ENCODE measurements at regions not wholly inside any gene's neighbourhood (a gene's known extent, or its start where the extent isn't known, plus 50 kb on each side); places are given as distances from the start of the nearest gene placed in this dataset.

- no peaks in the 10 kb centered on the region for H3K9me2 ChIP-seq (ENCODE audit: low read depth, low read length)
- no peaks in the 10 kb centered on the region for H3F3A ChIP-seq (ENCODE audit: insufficient read depth, low read length)
- H2AFZ ChIP-seq (ENCODE audit: low read length) = no peak overlapping the region
- no peak overlapping the region for H3K4me2 ChIP-seq (ENCODE audit: low read length)
- TF ChIP-seq EZH2 (IDR thresholded peaks at IDR 0.05; ENCODE audit: borderline replicate concordance, low read length) (no peak), CTCF (IDR thresholded peaks at IDR 0.05; ENCODE audit: low read length) (no peak)
- no peaks in the 10 kb centered on the region for H3K36me3 ChIP-seq (ENCODE audit: insufficient read depth, low read length)
- no peaks in the 10 kb centered on the region for H3K4me1 ChIP-seq (ENCODE audit: insufficient read depth, low read length, severe bottlenecking)
- H3K9me3 ChIP-seq (ENCODE audit: low read length) = no peaks in the 10 kb centered on the region
- H3K79me2 ChIP-seq (ENCODE audit: insufficient read depth, low read length) = no peaks in the 10 kb centered on the region
- H4K20me1 ChIP-seq (ENCODE audit: insufficient read depth, low read length) = no peaks in the 10 kb centered on the region
- H3K9ac ChIP-seq (ENCODE audit: low read length) = no peak overlapping the region
- no peak overlapping the region for H3K27ac ChIP-seq (ENCODE audit: low read depth, low read length, poor library complexity, severe bottlenecking)
- no peaks in the 10 kb centered on the region for H3K27me3 ChIP-seq (ENCODE audit: insufficient read depth, low read length)
- no peak overlapping the region for H3K4me3 ChIP-seq (ENCODE audit: low read depth, low read length, poor library complexity, severe bottlenecking)
Observed at GRCh38 chr3:18902081-18902793, 246.1 kb upstream of the KCNH8 start.

- no peaks in the 10 kb centered on the region for H3K9me3 ChIP-seq (ENCODE audit: low read length)
- no peak overlapping the region for H3K4me3 ChIP-seq (ENCODE audit: low read depth, low read length, poor library complexity, severe bottlenecking)
- no peaks in the 10 kb centered on the region for H4K20me1 ChIP-seq (ENCODE audit: insufficient read depth, low read length)
- H3K9me2 ChIP-seq (ENCODE audit: low read depth, low read length) = no peaks in the 10 kb centered on the region
- H3F3A ChIP-seq (ENCODE audit: insufficient read depth, low read length) = no peaks in the 10 kb centered on the region
- H3K27ac ChIP-seq (ENCODE audit: low read depth, low read length, poor library complexity, severe bottlenecking) = no peak overlapping the region
- TF ChIP-seq CTCF (IDR thresholded peaks at IDR 0.05; ENCODE audit: low read length) = no peak
- no peak for TF ChIP-seq EZH2 (IDR thresholded peaks at IDR 0.05; ENCODE audit: borderline replicate concordance, low read length)
- H3K27me3 ChIP-seq (ENCODE audit: insufficient read depth, low read length) = no peaks in the 10 kb centered on the region
- H3K36me3 ChIP-seq (ENCODE audit: insufficient read depth, low read length) = no peaks in the 10 kb centered on the region
- no peak overlapping the region for H3K4me2 ChIP-seq (ENCODE audit: low read length)
- no peaks in the 10 kb centered on the region for H3K4me1 ChIP-seq (ENCODE audit: insufficient read depth, low read length, severe bottlenecking)
- no peak overlapping the region for H3K9ac ChIP-seq (ENCODE audit: low read length)
- no peak overlapping the region for H2AFZ ChIP-seq (ENCODE audit: low read length)
- no peaks in the 10 kb centered on the region for H3K79me2 ChIP-seq (ENCODE audit: insufficient read depth, low read length)
Observed at GRCh38 chr3:18901571-18901970, 246.7 kb upstream of the KCNH8 start.

- TF ChIP-seq EZH2 (IDR thresholded peaks at IDR 0.05; ENCODE audit: borderline replicate concordance, low read length) = no peak
- TF ChIP-seq CTCF (IDR thresholded peaks at IDR 0.05; ENCODE audit: low read length) = no peak
- no peaks in the 10 kb centered on the region for H3K9me2 ChIP-seq (ENCODE audit: low read depth, low read length)
- H3K9ac ChIP-seq (ENCODE audit: low read length) = no peak overlapping the region
- no peak overlapping the region for H3K27ac ChIP-seq (ENCODE audit: low read depth, low read length, poor library complexity, severe bottlenecking)
- H3K27me3 ChIP-seq (ENCODE audit: insufficient read depth, low read length) = no peaks in the 10 kb centered on the region
- no peaks in the 10 kb centered on the region for H3K36me3 ChIP-seq (ENCODE audit: insufficient read depth, low read length)
- no peaks in the 10 kb centered on the region for H3K79me2 ChIP-seq (ENCODE audit: insufficient read depth, low read length)
- no peaks in the 10 kb centered on the region for H3K4me1 ChIP-seq (ENCODE audit: insufficient read depth, low read length, severe bottlenecking)
- no peaks in the 10 kb centered on the region for H3F3A ChIP-seq (ENCODE audit: insufficient read depth, low read length)
- H4K20me1 ChIP-seq (ENCODE audit: insufficient read depth, low read length) = no peaks in the 10 kb centered on the region
- no peaks in the 10 kb centered on the region for H3K9me3 ChIP-seq (ENCODE audit: low read length)
- H3K4me2 ChIP-seq (ENCODE audit: low read length) = no peak overlapping the region
- no peak overlapping the region for H2AFZ ChIP-seq (ENCODE audit: low read length)
- no peak overlapping the region for H3K4me3 ChIP-seq (ENCODE audit: low read depth, low read length, poor library complexity, severe bottlenecking)
Observed at GRCh38 chr3:18900994-18901393, 247.3 kb upstream of the KCNH8 start.
